ENCODE measurements at regions not wholly inside any gene's neighbourhood (a gene's known extent, or its start where the extent isn't known, plus 50 kb on each side); places are given as distances from the start of the nearest gene placed in this dataset.

DNA sequence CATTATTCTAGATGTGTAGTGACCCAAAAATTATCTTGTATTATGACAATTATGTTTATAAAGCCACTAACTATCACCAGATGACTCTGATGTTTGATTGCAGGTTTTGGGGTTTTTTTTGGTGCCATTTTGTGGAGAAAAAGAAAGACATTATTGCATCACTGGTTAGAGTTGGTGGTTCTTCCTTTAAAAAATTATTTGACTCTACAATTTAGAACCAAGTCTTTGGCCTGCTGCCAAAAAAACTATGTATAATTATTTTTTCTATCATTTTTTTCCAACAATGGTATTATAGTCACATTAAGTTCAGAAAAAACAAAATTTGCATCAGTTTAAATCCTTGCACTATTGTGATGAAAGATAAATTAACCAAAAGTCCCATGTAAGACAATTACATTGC is 258.6 kb upstream of the GRM7 start:
- no peak for TF ChIP-seq POLR2A (IDR thresholded peaks at IDR 0.05)
- TF ChIP-seq, protein P1, sequence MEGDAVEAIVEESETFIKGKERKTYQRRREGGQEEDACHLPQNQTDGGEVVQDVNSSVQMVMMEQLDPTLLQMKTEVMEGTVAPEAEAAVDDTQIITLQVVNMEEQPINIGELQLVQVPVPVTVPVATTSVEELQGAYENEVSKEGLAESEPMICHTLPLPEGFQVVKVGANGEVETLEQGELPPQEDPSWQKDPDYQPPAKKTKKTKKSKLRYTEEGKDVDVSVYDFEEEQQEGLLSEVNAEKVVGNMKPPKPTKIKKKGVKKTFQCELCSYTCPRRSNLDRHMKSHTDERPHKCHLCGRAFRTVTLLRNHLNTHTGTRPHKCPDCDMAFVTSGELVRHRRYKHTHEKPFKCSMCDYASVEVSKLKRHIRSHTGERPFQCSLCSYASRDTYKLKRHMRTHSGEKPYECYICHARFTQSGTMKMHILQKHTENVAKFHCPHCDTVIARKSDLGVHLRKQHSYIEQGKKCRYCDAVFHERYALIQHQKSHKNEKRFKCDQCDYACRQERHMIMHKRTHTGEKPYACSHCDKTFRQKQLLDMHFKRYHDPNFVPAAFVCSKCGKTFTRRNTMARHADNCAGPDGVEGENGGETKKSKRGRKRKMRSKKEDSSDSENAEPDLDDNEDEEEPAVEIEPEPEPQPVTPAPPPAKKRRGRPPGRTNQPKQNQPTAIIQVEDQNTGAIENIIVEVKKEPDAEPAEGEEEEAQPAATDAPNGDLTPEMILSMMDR (IDR thresholded peaks at IDR 0.05) = no peak
- TF ChIP-seq POLR2AphosphoS5 (IDR thresholded peaks at IDR 0.05) = no peak
- TF ChIP-seq EP300 (IDR thresholded peaks at IDR 0.05) = no peak
